GM03348 (cell line): ENCODE measurements at regions not wholly inside any gene's neighbourhood (a gene's known extent, or its start where the extent isn't known, plus 50 kb on each side); places are given as distances from the start of the nearest gene placed in this dataset.

Experiments
- DNase-seq: peaks from one replicate; pipeline ENCODE4 v3.0.0; 2012; ENCODE audit warnings: low spot score

GRCh38 chr15:35161694-35162093, 76.6 kb upstream of the NANOGP8 start:
- DNase-seq, result no peak

GRCh38 chr15:35159170-35159569, 74.1 kb upstream of the NANOGP8 start:
- DNase-seq, result no peak

- DNase-seq, result no peak
Measured at GRCh38 chr15:35151782-35152181, 66.7 kb upstream of the NANOGP8 start.

GRCh38 chr15:35151381-35151780, 66.3 kb upstream of the NANOGP8 start:
- DNase-seq, result no peak

- DNase-seq, result no peak
Measured at GRCh38 chr15:35150361-35150760, 65.3 kb upstream of the NANOGP8 start.

- no peak for DNase-seq
Measured at GRCh38 chr15:35145336-35145735, 60.2 kb upstream of the NANOGP8 start.

GRCh38 chr15:35142578-35142977, 57.5 kb upstream of the NANOGP8 start:
- peak; percentile 10 for DNase-seq

GRCh38 chr15:35141743-35142471, 56.8 kb upstream of the NANOGP8 start:
- DNase-seq, result peak; percentile 64

- no peak for DNase-seq
Measured at GRCh38 chr15:35139822-35140221, 54.7 kb upstream of the NANOGP8 start.

GRCh38 chr15:35137190-35137574, 52.1 kb upstream of the NANOGP8 start:
- no peak for DNase-seq

GRCh38 chr15:35136321-35137189, 51.5 kb upstream of the NANOGP8 start:
- DNase-seq, result no peak
